HL-60 (cell line): ENCODE measurements at regions not wholly inside any gene's neighbourhood (a gene's known extent, or its start where the extent isn't known, plus 50 kb on each side); places are given as distances from the start of the nearest gene placed in this dataset.

ENCODE experiments used
- DNase-seq, 2 experiments: peaks; one replicate each; pipeline ENCODE4 v3.0.0-alpha.2; 2010 to 2020; ENCODE audit warnings: low read depth in 1 of 2, low spot score in 1 of 2
- H3K27ac ChIP-seq: fragments of 250-450 bp; sonication (Bioruptor Pico); replicated peaks from 2 replicates; pipeline ENCODE4 v1.5.1; 2020; ENCODE audit warnings: mild to moderate bottlenecking, moderate library complexity
- H3K27me3 ChIP-seq: fragments of 250-450 bp; sonication (Bioruptor Pico); 2 replicates; pipeline ENCODE4 v1.5.1; 2021; ENCODE audit warnings: mild to moderate bottlenecking, moderate library complexity; ENCODE audit not compliant: insufficient read depth, poor library complexity, severe bottlenecking
- H3K4me3 ChIP-seq: replicated peaks from 2 replicates; pipeline ENCODE4 v1.5.1; 2011; ENCODE audit warnings: mild to moderate bottlenecking, control low read depth, low read length; ENCODE audit not compliant: insufficient read depth
- GABPA ChIP-seq: IDR thresholded peaks from 2 replicates; pipeline ENCODE4 v1.6.1; 2012; ENCODE audit warnings: low read depth
- POLR2AphosphoS5 ChIP-seq: IDR thresholded peaks from 2 replicates; pipeline ENCODE4 v1.6.1; 2012; ENCODE audit warnings: low read depth
- SPI1 ChIP-seq: IDR thresholded peaks from 2 replicates; pipeline ENCODE4 v1.6.1; 2012; ENCODE audit warnings: low read depth, mild to moderate bottlenecking, borderline replicate concordance
- TF ChIP-seq, protein P1 (sequence below): IDR thresholded peaks from 2 replicates; pipeline ENCODE4 v1.6.1; 2012; ENCODE audit warnings: low read depth; ENCODE audit not compliant: insufficient replicate concordance
- TF ChIP-seq, protein P2 (sequence below): IDR thresholded peaks from one replicate; pipeline ENCODE4 v1.5.1; 2011; ENCODE audit warnings: low read length, control low read depth, inconsistent platforms; ENCODE audit not compliant: insufficient read depth

DNA sequence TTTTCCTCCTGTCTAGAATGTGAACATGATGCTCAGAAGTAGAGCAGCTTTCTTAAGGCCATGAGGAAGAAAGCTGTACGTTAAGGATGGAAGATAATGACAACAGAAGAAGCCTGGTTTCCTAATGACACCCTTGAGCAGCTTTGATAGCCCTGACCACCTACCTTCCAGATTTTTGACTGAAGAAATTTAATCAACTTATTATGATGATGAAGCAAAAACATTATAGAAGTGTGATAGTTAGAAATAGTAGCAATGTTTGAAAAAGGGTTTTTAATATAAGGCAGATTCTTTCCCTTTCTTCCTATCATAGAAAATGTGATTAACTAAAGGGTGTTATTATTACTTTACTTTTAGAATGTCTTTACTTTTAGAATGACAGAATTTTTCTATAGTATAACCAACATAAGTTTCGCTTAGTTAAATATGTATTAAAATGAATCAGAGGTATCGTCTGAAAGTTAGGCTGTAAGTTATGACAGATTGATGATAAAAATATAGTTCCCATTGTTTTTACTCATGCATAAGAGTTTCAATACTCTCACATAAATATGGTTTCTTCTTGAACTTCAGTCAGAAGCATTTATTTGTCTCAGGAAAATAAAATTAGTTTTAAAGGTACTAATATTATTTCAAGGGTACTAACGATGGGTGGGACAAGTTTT lies 50.1 kb upstream of the PPFIA2 start:
- Histone ChIP-seq H3K27ac (no peak overlapping the region), H3K4me3 (no peak overlapping the region), H3K27me3 (no peaks in the 10 kb centered on the region)
- TF ChIP-seq SPI1 (no peak), GABPA (no peak), POLR2AphosphoS5 (no peak)
- TF ChIP-seq, protein P1, sequence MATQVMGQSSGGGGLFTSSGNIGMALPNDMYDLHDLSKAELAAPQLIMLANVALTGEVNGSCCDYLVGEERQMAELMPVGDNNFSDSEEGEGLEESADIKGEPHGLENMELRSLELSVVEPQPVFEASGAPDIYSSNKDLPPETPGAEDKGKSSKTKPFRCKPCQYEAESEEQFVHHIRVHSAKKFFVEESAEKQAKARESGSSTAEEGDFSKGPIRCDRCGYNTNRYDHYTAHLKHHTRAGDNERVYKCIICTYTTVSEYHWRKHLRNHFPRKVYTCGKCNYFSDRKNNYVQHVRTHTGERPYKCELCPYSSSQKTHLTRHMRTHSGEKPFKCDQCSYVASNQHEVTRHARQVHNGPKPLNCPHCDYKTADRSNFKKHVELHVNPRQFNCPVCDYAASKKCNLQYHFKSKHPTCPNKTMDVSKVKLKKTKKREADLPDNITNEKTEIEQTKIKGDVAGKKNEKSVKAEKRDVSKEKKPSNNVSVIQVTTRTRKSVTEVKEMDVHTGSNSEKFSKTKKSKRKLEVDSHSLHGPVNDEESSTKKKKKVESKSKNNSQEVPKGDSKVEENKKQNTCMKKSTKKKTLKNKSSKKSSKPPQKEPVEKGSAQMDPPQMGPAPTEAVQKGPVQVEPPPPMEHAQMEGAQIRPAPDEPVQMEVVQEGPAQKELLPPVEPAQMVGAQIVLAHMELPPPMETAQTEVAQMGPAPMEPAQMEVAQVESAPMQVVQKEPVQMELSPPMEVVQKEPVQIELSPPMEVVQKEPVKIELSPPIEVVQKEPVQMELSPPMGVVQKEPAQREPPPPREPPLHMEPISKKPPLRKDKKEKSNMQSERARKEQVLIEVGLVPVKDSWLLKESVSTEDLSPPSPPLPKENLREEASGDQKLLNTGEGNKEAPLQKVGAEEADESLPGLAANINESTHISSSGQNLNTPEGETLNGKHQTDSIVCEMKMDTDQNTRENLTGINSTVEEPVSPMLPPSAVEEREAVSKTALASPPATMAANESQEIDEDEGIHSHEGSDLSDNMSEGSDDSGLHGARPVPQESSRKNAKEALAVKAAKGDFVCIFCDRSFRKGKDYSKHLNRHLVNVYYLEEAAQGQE = no peak
- TF ChIP-seq, protein P2, sequence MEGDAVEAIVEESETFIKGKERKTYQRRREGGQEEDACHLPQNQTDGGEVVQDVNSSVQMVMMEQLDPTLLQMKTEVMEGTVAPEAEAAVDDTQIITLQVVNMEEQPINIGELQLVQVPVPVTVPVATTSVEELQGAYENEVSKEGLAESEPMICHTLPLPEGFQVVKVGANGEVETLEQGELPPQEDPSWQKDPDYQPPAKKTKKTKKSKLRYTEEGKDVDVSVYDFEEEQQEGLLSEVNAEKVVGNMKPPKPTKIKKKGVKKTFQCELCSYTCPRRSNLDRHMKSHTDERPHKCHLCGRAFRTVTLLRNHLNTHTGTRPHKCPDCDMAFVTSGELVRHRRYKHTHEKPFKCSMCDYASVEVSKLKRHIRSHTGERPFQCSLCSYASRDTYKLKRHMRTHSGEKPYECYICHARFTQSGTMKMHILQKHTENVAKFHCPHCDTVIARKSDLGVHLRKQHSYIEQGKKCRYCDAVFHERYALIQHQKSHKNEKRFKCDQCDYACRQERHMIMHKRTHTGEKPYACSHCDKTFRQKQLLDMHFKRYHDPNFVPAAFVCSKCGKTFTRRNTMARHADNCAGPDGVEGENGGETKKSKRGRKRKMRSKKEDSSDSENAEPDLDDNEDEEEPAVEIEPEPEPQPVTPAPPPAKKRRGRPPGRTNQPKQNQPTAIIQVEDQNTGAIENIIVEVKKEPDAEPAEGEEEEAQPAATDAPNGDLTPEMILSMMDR = no peak
- DNase-seq = no peak
